Cerebellar cortex (tissue), 1 donor: ENCODE measurements at regions not wholly inside any gene's neighbourhood (a gene's known extent, or its start where the extent isn't known, plus 50 kb on each side); places are given as distances from the start of the nearest gene placed in this dataset.

ENCODE experiments used
- DNase-seq: peaks from one replicate; pipeline ENCODE4 v3.0.0-alpha.2; 2015; ENCODE audit warnings: low spot score

DNA sequence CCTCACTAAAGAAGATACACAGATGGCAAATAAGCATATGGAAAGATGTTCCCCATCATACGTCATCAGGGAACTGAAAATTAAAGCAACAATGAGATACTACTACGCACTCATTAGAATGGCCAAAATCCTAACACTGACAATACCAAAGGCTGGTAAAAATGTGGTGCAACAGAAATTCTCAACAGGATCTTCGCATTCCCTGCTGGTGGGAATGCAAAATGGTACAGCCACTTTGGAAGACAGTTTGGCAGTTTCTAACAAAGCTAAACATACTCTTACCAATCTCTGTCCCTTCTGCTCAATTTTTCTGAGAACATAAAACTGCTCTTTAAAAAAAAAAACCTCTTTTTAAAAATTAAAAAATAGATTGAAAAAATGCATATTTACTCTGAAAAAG lies 300.2 kb downstream of the FBXW7 start:
- DNase-seq: no peak

DNA sequence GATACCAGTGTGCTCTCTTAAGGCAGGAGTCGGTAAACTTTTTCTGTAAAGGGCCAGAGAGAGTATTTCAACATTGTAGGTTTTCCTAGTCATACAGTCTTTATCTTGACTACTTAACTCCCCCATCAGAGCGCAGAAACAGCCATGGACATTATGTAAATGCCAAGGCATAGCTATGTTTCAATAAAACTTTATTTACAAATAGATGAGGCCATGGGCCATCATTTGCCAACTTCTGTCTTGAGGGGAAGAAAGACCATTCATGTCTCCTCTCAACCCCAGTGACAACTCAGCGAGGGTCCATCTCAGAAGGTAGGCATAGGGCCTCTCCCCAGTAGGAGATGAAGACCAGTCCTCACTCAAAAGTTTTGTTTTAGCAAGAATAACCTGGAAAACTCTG lies 301.3 kb downstream of the FBXW7 start:
- DNase-seq: no peak

DNA sequence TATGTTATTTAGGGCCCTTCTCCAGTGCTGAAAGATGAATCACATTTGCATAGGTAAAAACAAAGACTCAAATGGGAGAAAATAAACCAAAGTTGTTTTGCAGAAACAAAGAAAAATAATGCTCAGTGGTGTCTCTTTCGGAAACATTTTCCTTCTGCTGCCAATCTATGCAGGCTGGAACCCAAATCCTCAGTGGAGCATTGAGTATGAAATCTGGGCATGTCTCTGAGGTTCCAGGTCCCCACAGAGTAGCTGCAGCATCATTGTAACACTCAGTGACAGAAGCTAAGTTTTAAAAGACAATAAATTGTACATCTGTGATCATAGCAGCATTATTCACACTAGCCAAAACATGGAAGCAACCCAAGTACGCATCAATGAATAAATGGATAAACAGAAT lies 303.6 kb downstream of the FBXW7 start:
- DNase-seq: peak; percentile 37

DNA sequence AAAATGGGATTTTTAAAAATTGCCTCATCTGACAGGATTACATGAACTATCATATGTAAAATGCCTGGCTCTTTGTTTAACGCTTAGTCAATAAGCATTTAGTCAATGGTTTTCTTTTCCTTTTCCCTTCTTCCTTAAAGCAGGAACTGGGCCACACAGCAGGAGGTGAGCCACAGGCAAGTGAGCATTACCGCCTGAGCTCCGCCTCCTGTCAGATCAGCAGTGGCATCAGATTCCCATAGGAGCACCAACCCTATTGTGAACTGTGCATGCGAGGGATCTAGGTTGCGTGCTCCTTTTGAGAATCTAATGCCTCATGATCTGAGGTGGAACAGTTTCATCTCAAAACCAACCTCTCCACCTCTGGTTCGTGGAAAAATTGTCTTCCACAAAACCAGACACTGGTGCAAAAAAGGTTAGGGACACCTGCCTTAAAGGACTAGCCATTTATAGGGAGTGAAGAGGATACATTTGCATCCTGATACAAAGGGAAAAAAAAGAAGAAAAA lies 306.1 kb downstream of the FBXW7 start:
- no peak for DNase-seq

DNA sequence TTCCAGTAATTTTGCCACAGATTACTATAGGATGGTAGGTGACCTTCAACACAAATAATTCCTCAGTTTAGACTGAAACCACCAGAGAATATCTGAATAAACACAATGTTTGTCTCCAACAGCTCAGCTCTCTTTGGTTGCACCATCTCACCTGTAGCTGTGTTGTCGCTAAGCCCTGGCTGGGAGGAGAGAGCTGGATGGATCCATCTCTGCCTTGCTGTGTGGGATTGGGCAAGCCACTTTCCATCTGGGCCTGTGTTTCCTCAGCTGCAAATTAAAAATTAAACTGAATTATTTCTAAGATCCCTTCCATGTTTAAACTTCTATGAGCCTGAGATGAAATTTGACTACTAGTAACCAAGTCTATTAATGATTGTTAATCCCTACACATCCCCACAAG lies 310.2 kb downstream of the FBXW7 start:
- DNase-seq: no peak

DNA sequence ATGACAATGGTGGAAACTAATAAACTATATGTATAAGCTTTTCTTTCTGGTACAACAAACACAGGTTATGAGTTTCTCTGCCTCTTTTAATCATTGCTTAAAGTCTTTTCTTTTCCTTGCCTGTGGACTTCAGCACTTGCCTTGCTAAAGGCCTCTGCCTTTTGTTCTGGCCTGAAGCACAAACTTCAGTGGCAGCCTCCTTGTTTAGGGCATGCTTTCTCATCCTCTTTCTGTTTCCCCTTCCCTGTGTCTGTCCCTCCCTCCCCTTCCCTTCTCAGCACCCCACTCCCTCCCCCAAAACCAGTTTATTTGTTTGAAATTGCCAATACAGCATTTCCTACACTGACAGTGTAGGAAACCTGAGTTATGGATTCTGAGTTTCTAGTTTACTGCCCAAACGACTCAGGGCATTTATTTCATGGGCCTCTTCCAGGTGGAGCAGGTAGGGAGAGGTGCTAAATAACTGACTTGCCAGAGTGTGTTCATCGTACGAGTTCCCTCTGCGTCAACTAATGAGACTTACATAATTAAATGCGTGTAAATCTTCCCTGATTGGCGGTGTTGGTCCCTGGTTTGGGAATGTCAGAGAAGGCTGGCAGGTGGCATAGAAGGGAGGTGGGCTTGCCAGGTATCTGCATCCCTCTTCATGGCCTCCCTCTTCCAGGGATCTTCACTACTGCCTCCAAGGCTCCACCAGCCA lies 311.0 kb downstream of the FBXW7 start:
- no peak for DNase-seq

DNA sequence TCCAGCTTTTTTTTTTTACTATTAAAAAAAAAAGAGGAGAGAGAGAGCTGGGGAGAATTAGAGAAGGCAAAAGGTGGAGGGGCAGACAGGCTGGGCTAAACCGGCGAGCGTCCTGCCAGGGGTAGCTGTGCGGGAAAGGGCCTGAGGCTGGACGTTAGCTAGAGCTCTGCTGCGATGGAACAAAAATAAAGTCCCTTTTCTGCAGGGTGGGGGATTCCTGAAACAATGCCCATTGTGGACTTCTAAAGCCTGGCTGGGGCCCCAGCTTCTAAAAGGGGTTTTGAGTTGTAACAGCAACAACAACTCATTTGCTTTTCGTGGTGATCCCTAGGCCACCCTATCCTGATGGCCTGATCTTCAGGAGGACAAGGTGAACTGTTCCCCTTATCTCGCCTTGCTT lies 311.7 kb downstream of the FBXW7 start:
- no peak for DNase-seq

DNA sequence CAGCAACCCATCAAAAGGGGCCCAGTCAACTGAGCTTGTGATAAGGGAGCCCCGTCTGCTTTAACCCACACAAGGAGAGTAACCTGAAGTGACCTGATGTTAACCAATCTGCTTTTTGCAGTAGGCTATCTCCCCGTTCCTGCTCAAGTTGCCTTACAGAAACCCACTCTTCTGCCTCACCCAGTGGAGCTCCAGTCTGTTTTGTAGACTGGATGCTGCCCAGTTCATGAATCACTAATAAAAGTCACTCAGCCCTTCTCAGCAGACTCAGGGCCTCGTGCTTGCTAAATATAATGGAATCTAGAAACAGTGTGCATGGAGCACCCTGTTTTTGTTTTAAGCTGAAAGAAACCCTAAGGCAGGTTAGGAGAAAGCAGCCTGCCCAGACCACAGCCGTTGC lies 312.3 kb downstream of the FBXW7 start:
- DNase-seq: no peak

DNA sequence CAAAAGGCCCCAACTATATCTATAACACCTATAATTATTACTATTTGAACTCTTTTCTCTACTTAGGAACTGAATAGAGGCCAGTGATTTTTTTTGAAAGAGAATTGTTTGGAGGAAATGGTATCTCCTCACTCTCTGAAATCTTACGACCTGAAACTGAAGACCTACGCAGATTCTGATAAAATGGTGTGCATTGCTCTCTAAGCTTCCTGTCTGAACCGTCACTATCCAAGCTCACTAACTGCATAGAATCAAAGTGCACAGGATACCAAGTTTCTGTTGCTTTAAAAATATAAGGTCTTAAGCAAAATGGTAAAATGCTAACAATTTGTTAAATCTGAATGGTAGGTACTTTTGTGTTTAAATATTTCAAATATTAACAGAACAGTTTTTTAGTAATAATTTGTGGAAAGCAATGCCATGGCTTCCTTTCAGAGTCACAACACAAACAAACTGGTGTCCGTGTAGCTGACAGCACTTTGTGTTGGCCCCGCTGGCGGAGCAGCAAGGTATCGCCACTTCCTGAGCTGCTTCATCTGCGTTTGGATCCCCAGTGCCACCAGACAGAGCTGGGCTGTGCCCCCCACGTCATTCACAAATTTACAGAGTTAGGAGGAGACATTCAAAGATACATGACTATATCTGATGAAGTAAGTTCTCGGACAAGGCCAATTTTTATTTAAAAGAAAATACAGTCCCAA lies 313.9 kb downstream of the FBXW7 start:
- no peak for DNase-seq

DNA sequence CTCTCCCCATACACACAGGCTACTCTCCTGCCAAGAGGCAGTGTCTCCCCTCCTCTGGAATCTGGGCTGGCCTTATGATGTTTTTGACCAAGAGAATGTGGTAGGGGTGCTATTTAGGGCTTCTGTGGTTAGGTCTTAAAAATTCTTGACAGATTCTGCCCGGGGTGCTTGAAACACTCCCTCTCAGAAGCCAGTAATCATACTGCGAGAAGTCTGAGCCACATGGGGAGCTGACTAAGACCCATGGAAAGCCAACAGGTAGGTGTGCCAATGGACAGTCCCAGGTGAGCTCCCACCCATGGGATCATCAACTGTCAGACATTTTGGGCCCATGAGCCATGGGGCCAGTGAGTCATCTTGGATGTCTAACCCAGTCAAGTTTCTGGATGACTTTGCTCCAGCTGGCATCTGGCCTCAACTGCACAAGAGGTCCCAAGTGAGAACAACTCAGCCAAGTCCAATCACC lies 315.7 kb downstream of the FBXW7 start:
- no peak for DNase-seq

DNA sequence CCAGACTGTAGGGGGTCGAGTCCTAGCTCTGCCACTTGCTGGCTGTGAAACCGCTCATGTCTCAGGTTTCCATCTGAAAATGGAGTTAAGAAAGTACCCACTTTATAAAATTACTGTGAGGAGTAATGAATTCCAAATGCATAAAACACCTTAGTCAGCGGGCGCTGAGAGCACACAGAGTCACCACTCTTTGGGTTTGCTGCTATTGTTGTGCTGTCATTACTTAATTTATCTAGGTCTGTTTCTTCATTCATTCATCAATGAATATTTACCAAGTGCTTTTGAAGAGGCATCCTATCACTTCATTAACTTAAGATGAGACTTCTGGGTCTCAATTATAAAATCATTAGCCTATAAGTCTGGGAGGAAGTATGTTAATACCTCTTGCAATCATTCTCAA lies 317.3 kb downstream of the FBXW7 start:
- no peak for DNase-seq

DNA sequence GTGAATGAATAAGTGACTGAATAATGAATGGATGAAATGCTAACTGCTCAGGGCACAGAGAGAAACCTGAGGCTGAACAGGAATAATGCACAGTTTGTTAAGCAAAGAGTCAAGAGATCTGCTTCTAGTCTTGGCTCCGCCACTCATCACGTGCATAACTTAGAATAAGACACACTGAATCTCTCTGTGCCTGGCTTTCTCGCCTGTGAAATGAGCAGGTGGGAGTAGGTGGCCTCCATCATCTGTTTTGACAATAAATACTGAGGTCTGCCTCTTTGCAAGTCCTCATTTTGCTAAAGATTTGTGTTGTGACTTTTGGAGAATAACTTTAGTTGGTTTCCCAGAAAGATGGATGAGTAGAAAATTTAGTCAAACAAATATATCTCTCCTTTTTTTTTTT lies 318.0 kb downstream of the FBXW7 start:
- DNase-seq: no peak

DNA sequence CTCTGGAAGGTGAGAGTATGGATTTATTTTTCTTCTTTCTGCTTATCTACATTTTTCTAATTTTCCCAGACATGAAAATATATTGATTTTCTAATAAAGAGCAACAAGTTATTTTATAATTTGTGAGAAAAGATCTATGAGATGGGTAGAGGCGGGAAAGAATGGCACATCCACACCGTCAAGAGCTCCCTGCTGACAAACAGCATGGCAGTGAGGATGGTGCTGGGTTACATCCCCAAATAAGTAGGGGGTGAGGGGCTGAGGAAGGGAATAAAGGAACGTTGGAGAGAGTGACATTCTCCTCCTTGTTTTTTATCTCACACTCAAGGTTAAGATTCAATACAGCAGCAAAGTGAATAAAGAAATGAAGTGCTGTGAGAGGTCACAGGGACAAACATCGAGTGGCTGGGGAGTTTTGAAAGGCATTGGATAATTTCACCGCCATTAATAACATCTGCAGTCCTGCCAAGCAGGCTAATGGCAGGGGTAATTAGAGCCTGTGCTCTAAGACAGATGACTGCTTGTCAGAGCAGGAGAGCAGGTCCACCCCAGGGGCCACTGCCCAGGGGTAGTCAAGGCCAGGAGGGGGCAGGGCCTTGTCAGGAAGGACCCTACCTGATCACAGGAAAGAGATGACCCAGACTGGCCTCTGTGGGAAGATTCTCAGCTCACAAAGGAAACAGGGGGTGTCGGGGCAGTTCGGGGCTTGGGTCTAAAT lies 323.8 kb downstream of the FBXW7 start:
- no peak for DNase-seq

DNA sequence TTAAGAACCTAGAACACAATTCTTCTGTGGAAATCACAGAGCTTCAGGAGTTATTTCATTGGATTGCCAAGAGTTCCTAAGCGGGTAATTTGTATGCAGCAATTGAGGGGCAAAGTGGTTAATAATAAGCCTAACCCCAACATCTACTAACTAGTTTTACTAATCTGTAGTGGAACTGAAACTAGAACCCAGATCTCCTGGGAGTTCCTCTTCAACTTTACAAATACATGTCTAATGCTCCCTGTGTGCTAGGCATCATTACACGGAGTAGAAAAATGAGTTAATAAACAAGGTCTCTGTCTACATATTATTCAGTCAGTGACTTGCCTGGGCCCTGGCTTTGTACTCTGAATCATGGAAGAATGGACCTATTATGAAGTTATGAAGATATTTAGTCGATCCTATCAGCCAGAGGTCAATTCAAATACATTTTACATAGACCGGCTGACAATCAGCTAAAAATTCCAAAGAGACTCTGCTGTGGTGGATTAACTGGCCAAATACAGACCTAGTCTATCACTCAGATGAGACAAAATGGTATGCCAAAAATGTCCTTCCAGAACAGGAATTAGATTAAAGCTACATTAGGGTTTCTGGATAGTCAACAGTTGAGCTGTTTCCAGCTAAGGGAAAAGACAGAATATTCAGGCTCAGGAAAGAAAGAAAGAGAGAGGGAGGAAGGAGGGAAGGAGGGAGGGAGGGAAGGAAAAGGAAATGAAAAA lies 326.0 kb downstream of the FBXW7 start:
- DNase-seq: no peak

DNA sequence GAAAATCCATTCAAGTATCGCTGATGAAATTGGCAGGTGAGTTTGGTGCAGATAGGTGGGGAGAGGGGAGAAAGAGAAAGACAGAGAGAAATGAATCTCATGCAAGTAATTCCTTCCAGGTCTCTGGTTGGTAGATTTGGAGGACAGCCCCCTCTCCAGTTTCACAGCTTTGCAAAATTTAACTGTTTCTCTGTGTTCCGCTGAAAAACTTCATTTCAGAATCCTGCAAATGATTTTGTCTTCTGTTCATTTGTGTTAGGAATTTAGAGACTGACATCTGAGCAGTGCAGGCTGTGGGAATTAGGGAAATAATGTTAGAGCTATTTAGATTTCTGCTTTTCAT lies 328.5 kb downstream of the FBXW7 start:
- DNase-seq: no peak

DNA sequence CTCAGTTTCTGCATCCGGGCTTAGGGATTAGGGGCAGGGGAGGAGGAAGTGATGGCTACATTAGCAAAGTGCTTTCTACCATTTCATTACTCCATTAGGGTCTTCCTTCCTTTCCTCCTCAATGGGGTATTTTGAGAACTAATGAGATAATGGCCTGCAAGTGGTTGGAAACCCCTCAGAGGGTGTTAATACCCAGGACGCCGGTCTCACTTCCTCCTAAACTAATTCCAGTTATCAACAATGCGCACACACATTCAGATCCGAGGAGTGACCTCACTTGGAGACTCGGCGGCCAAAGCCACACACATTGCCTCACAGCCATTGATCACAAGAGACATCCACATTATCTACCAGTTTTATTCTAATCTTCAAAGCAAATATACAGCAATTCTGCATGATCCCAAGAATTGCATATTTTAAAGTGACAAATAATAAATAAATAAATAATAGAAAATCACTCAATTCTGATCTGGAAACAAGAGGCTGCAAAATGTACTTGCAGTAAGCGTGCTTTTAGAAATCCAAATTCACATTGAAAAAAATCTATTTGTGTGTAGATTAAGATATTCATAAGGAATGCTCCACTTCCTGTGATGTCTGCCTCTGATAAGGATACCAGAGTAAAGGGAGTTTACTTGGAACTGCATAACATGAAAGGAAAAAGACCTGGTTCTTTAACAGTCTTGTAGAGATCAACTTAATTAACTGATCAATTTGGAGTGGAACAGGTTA lies 329.1 kb downstream of the FBXW7 start:
- no peak for DNase-seq

DNA sequence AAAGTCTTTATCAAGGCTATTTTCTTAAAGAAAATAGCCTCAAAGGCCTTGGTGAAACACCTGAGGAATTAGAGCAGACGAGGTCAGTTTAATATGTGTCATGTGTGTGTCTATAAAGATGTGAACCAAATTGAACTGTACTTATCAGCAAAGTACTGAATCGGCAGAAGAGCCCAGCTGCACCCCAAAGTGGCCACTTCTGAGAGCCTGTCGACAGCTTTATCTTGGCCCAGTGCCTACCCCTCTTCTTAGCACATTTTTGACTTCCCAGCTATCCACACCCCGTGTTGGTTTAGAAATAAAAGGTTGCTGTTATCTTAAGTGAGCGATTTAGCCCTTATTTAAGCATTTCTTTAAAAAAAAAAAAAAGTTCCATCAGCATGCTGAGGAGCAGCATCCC lies 329.7 kb downstream of the FBXW7 start:
- no peak for DNase-seq

DNA sequence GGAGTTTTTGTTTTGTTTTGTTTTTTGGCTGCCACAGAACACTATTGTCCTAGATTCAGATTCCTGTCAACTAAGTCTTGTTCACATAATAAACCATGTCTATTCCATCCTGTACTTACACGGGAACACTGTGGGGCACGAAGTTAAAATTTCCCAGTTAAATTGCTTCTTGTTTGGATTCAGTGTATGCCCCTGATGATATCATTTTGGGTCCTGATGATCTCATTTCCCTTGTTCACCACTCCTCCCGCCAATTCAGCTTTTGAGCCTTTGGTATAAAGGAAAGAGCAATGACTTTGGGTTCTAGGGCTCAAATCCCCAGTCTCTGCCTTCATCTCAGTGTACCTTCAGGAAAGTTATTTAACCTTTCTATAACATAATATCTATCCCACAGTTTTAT lies 333.5 kb downstream of the FBXW7 start:
- DNase-seq: no peak

DNA sequence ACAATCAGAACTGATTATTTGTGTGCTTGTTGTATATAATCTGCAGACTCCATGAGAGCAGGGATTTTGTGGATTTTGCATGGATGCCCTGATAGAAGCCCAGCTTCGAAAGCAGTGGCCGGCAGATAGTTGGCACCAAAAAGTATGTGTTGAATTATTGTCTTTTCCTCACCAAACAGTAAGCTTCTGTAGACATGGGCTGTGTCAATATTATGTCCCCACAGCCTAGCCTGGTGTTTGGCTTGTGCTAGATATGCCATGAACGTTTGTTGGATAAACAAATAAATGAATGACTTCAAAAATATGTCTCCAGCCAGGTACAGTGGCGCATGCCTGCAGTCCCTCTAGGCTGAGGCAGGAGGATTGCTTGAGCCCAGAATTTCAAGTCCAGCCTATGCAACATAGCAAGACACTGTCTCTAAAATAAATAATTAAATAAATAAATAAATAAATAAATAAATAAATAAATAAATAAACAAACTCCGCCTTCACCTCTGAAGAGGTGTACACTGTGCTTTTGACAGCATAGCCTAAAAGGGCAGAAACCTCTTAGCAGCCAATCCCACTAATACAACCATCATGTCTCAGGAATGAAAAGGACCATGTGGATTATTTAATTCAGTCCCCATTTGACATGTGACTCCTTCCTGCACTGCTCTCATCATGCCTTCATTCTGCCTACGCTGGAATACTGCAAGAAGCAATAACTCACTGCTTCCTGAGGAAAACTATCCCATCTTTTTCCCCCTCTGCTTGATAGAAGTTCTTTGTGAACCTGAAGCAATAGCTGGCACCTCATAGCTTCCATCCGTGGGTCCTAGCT lies 335.2 kb downstream of the FBXW7 start:
- no peak for DNase-seq

DNA sequence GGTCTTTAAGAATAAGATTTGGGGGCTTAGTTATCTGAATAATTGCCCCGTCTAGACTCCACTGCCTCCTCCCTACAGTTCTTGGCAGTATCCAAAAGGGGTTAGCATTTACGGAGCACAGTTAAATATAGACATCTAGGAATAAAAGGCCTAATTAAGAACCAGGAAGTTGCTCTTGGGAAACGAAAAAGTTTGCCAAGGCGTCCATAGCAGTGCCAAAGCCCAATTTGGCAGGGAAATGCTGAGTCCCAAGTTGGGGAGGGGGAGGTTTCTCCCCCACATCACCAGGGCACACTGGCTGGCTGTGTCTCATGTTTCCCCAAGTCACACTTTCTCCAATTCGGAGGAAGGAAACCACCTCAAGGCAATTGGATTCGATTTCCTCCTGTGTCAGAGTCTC lies 338.7 kb downstream of the FBXW7 start:
- DNase-seq: peak; percentile 5

DNA sequence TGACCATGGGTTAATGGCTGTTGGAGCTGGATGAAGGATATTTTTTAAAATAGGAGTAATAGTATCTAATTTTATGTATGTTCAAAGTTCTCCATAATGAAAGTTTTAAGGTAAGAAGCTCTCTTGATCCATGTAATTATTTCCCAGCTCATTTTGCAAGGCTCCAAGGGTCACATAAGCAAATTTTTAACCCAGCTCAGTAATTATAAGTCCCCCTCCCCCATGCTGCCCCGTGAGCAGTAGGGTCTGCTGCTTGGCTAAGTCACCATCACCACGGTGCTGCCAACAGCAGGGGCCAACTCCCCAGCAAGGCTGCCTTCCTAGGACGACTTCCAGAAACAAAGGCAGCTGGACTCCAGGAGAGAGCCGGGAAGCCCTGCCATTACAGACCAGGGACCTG lies 340.0 kb downstream of the FBXW7 start:
- no peak for DNase-seq
